HepG2 (cell line): ENCODE measurements at regions not wholly inside any gene's neighbourhood (a gene's known extent, or its start where the extent isn't known, plus 50 kb on each side); places are given as distances from the start of the nearest gene placed in this dataset.

ENCODE experiments used
- BCL6 ChIP-seq: IDR thresholded peaks from 2 replicates; pipeline ENCODE4 v1.6.1; 2016; ENCODE audit warnings: missing genetic modification reagents, missing compliant biosample characterization
- CERS6 ChIP-seq: sonication (generic); formaldehyde crosslinking; IDR thresholded peaks from 2 replicates; pipeline ENCODE4 v1.5.0; 2020; ENCODE audit warnings: missing genetic modification reagents
- HNF4A ChIP-seq: sonication (generic); formaldehyde crosslinking; IDR thresholded peaks from 2 replicates; pipeline ENCODE4 v1.4.0; 2020; ENCODE audit warnings: missing genetic modification reagents
- KDM5B ChIP-seq: sonication (generic); formaldehyde crosslinking; IDR thresholded peaks from 2 replicates; pipeline ENCODE4 v1.4.0; 2020; ENCODE audit warnings: missing genetic modification reagents, mild to moderate bottlenecking, borderline replicate concordance
- MXD1 ChIP-seq: sonication (generic); formaldehyde crosslinking; IDR thresholded peaks from 2 replicates; pipeline ENCODE4 v1.4.0; 2020; ENCODE audit warnings: mild to moderate bottlenecking, missing genetic modification reagents
- MXD4 ChIP-seq: IDR thresholded peaks from 2 replicates; pipeline ENCODE4 v1.6.1; 2016; ENCODE audit warnings: mild to moderate bottlenecking, missing biosample characterization, missing genetic modification reagents
- MYPOP ChIP-seq: sonication (generic); formaldehyde crosslinking; IDR thresholded peaks from 2 replicates; pipeline ENCODE4 v1.8.1; 2023; ENCODE audit warnings: mild to moderate bottlenecking, moderate library complexity, missing genetic modification reagents
- NCOA2 ChIP-seq: sonication (generic); formaldehyde crosslinking; IDR thresholded peaks from 2 replicates; pipeline ENCODE4 v1.8.0; 2022; ENCODE audit warnings: inconsistent platforms
- PITX1 ChIP-seq: sonication (generic); formaldehyde crosslinking; IDR thresholded peaks from 2 replicates; pipeline ENCODE4 v1.5.1; 2020; ENCODE audit warnings: mild to moderate bottlenecking, missing genetic modification reagents
- PPARG ChIP-seq: conservative IDR thresholded peaks from 2 replicates; pipeline ENCODE4 v1.6.1; 2016; ENCODE audit warnings: missing biosample characterization, missing genetic modification reagents
- RARA ChIP-seq: IDR thresholded peaks from 2 replicates; pipeline ENCODE4 v1.6.1; 2016; ENCODE audit warnings: missing genetic modification reagents, missing compliant biosample characterization
- SOX13 ChIP-seq, 3 experiments: fragments of 450-650 bp in 1 of 3; sonication (generic) in 1 of 3; formaldehyde crosslinking in 1 of 3; IDR thresholded peaks in 2 of 3; conservative IDR thresholded peaks in 1 of 3; 2 replicates each; pipeline versions ENCODE4 v1.5.0 to v1.6.1; 2016 to 2020; ENCODE audit warnings: antibody characterized with exemption in 1 of 3, mild to moderate bottlenecking in 1 of 3, missing compliant biosample characterization in 1 of 3, missing genetic modification reagents in 1 of 3, moderate library complexity in 1 of 3
- SP140L ChIP-seq: sonication (generic); formaldehyde crosslinking; IDR thresholded peaks from 2 replicates; pipeline ENCODE4 v1.4.0; 2020; ENCODE audit warnings: missing genetic modification reagents, borderline replicate concordance
- TFDP1 ChIP-seq: IDR thresholded peaks from 2 replicates; pipeline ENCODE4 v1.6.1; 2016; ENCODE audit warnings: missing compliant biosample characterization, missing genetic modification reagents, borderline replicate concordance
- ZNF275 ChIP-seq: sonication (generic); formaldehyde crosslinking; IDR thresholded peaks from 2 replicates; pipeline ENCODE4 v1.8.0; 2022; ENCODE audit warnings: missing genetic modification reagents, mild to moderate bottlenecking, inconsistent platforms, borderline replicate concordance
- ZNF530 ChIP-seq: sonication (generic); formaldehyde crosslinking; IDR thresholded peaks from 2 replicates; pipeline ENCODE4 v1.5.0; 2020; ENCODE audit warnings: low read depth, mild to moderate bottlenecking, missing genetic modification reagents
- ZNF605 ChIP-seq: sonication (generic); formaldehyde crosslinking; IDR thresholded peaks from 2 replicates; pipeline ENCODE4 v1.8.0; 2022; ENCODE audit warnings: mild to moderate bottlenecking, missing genetic modification reagents
- ZNF709 ChIP-seq: sonication (generic); formaldehyde crosslinking; IDR thresholded peaks from 2 replicates; pipeline ENCODE4 v1.5.0; 2020; ENCODE audit warnings: mild to moderate bottlenecking, missing genetic modification reagents
- ZNF790 ChIP-seq: sonication (generic); formaldehyde crosslinking; IDR thresholded peaks from 2 replicates; pipeline ENCODE4 v1.8.0; 2022; ENCODE audit warnings: missing genetic modification reagents, mild to moderate bottlenecking, borderline replicate concordance
- ZNF878 ChIP-seq: sonication (generic); formaldehyde crosslinking; IDR thresholded peaks from 2 replicates; pipeline ENCODE4 v1.8.1; 2023; ENCODE audit warnings: mild to moderate bottlenecking, missing genetic modification reagents, moderate library complexity

GRCh38 chr3:194034346-194035336 is 101.3 kb upstream of the HES1 start (continued):
- TF ChIP-seq MXD1 (CRISPR knock-in tag) = no peak
- TF ChIP-seq KDM5B = 0 out of 2 replicates have a peak, but pooled peaks have one; percentile 31
- peak; percentile 77 for TF ChIP-seq ZNF605
- 0 out of 2 replicates have a peak, but pooled peaks have one; percentile 23 for TF ChIP-seq PPARG
- TF ChIP-seq ZNF878 (CRISPR knock-in tag) = 0 out of 2 replicates have a peak, but pooled peaks have one; percentile 56
- TF ChIP-seq ZNF709 (CRISPR knock-in tag) = peak; percentile 67; the same call in 1 of the 2 replicates
- TF ChIP-seq ZNF530 (CRISPR knock-in tag) = no peak
- TF ChIP-seq ZNF275 (CRISPR knock-in tag) = no peak
- 0 out of 2 replicates have a peak, but pooled peaks have one; percentile 51 for TF ChIP-seq MXD4 (CRISPR knock-in tag)
- TF ChIP-seq ZNF790 = 0 out of 2 replicates have a peak, but pooled peaks have one; percentile 45
- TF ChIP-seq PITX1 = 0 out of 2 replicates have a peak, but pooled peaks have one; percentile 30
- peak; percentile 65 for TF ChIP-seq HNF4A (CRISPR knock-in tag)
- TF ChIP-seq NCOA2 (CRISPR knock-in tag) = no peak
- peak; percentile 86; the same call in 1 of the 2 replicates for TF ChIP-seq TFDP1
- TF ChIP-seq BCL6 (CRISPR knock-in tag) = 0 out of 2 replicates have a peak, but pooled peaks have one; percentile 16
- no peak for TF ChIP-seq SP140L (CRISPR knock-in tag)
- no peak for TF ChIP-seq CERS6 (CRISPR knock-in tag)
- TF ChIP-seq RARA = peak; percentile 18; the same call in 1 of the 2 replicates
- TF ChIP-seq MYPOP = peak; percentile 47; the same call in 1 of the 2 replicates
- no peak for TF ChIP-seq SOX13 (IDR thresholded peaks at IDR 0.05)
- no peak for TF ChIP-seq SOX13 (CRISPR knock-in tag; conservative IDR thresholded peaks at IDR 0.05 in 1 of 2, IDR thresholded peaks at IDR 0.05 in 1 of 2)
